ENCODE measurements at regions not wholly inside any gene's neighbourhood (a gene's known extent, or its start where the extent isn't known, plus 50 kb on each side); places are given as distances from the start of the nearest gene placed in this dataset.

- TF ChIP-seq, protein P1, sequence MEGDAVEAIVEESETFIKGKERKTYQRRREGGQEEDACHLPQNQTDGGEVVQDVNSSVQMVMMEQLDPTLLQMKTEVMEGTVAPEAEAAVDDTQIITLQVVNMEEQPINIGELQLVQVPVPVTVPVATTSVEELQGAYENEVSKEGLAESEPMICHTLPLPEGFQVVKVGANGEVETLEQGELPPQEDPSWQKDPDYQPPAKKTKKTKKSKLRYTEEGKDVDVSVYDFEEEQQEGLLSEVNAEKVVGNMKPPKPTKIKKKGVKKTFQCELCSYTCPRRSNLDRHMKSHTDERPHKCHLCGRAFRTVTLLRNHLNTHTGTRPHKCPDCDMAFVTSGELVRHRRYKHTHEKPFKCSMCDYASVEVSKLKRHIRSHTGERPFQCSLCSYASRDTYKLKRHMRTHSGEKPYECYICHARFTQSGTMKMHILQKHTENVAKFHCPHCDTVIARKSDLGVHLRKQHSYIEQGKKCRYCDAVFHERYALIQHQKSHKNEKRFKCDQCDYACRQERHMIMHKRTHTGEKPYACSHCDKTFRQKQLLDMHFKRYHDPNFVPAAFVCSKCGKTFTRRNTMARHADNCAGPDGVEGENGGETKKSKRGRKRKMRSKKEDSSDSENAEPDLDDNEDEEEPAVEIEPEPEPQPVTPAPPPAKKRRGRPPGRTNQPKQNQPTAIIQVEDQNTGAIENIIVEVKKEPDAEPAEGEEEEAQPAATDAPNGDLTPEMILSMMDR (IDR thresholded peaks at IDR 0.05), result no peak
- TF ChIP-seq REST (IDR thresholded peaks at IDR 0.05; ENCODE audit: insufficient read depth in 1 of 2, low read depth in 2 of 2, low read length in 1 of 2) (no peak), POLR2AphosphoS5 (IDR thresholded peaks at IDR 0.05; ENCODE audit: low read depth, low read length) (no peak)
These were observed 1455.5 kb downstream of the TECRL start for GRCh38 chr4:62953752-62954151.

All from Panc1 (cell line).